Vagina (tissue), 2 donors: ENCODE measurements at regions not wholly inside any gene's neighbourhood (a gene's known extent, or its start where the extent isn't known, plus 50 kb on each side); places are given as distances from the start of the nearest gene placed in this dataset.

Experiments
- DNase-seq, 2 donors: peaks; one replicate each; pipeline ENCODE4 v3.0.0-alpha.2; 2017; ENCODE audit errors: extremely low spot score in 2 of 2
- H3K27ac ChIP-seq: fragments of 200-600 bp; sonication (generic); one replicate; pipeline ENCODE4 v1.5.1; 2019
- H3K27me3 ChIP-seq: fragments of 200-600 bp; sonication (generic); one replicate; pipeline ENCODE4 v1.5.1; 2019
- H3K36me3 ChIP-seq, 2 donors: fragments of 200-600 bp; sonication (generic); one replicate each; pipeline ENCODE4 v1.5.1; 2017 to 2019
- H3K4me1 ChIP-seq: fragments of 200-600 bp; sonication (generic); one replicate; pipeline ENCODE4 v1.5.1; 2019
- H3K4me3 ChIP-seq, 2 donors: fragments of 200-600 bp; sonication (generic); 1 replicate in 1 of 2; 2 replicates in 1 of 2; pipeline ENCODE4 v1.5.1; 2016 to 2019
- H3K9me3 ChIP-seq: fragments of 200-600 bp; sonication (generic); one replicate; pipeline ENCODE4 v1.5.1; 2019
- POLR2A ChIP-seq, 2 donors: fragments of 450-650 bp; IDR thresholded peaks; one replicate each; pipeline ENCODE4 v1.6.1; 2017; ENCODE audit warnings: antibody characterized with exemption in 2 of 2, mild to moderate bottlenecking in 2 of 2, moderate library complexity in 2 of 2
- POLR2AphosphoS5 ChIP-seq, 2 donors: sonication (generic); formaldehyde crosslinking; IDR thresholded peaks; one replicate each; pipeline ENCODE4 v1.9.0; 2017; ENCODE audit warnings: antibody characterized with exemption in 2 of 2, mild to moderate bottlenecking in 2 of 2, low read depth in 1 of 2; ENCODE audit not compliant: insufficient read depth in 1 of 2
- intact Hi-C: fragments of 100-400 bp; cut with DNase I; formaldehyde crosslinking; loops from one replicate; pipeline ENCODE4 v1.15.1; 2023
- TF ChIP-seq, protein P1 (sequence below), 3 experiments: fragments of 450-650 bp in 2 of 3; fragments of 200-600 bp in 1 of 3; sonication (generic) in 1 of 3; IDR thresholded peaks; one replicate each; pipeline ENCODE4 v1.5.1; 2017 to 2019; ENCODE audit warnings: antibody characterized with exemption in 3 of 3, mild to moderate bottlenecking in 2 of 3, moderate library complexity in 2 of 3

- H3K4me1 ChIP-seq = no peaks in the 10 kb centered on the region
- H3K36me3 ChIP-seq = no peaks in the 10 kb centered on the region
- H3K27me3 ChIP-seq = no peaks in the 10 kb centered on the region
- TF ChIP-seq POLR2AphosphoS5 (IDR thresholded peaks at IDR 0.05; ENCODE audit: insufficient read depth in 1 of 2, low read depth in 1 of 2) (no peak), POLR2A (IDR thresholded peaks at IDR 0.05) (no peak)
- TF ChIP-seq, protein P1, sequence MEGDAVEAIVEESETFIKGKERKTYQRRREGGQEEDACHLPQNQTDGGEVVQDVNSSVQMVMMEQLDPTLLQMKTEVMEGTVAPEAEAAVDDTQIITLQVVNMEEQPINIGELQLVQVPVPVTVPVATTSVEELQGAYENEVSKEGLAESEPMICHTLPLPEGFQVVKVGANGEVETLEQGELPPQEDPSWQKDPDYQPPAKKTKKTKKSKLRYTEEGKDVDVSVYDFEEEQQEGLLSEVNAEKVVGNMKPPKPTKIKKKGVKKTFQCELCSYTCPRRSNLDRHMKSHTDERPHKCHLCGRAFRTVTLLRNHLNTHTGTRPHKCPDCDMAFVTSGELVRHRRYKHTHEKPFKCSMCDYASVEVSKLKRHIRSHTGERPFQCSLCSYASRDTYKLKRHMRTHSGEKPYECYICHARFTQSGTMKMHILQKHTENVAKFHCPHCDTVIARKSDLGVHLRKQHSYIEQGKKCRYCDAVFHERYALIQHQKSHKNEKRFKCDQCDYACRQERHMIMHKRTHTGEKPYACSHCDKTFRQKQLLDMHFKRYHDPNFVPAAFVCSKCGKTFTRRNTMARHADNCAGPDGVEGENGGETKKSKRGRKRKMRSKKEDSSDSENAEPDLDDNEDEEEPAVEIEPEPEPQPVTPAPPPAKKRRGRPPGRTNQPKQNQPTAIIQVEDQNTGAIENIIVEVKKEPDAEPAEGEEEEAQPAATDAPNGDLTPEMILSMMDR (IDR thresholded peaks at IDR 0.05) = no peak
- H3K27ac ChIP-seq = no peak overlapping the region
- intact Hi-C loops = loop anchor here (10.0 kb wide), 1 partner anchor 120 kb away; no protein-coding TSS in a partner anchor
- no peaks in the 10 kb centered on the region for H3K9me3 ChIP-seq
- H3K4me3 ChIP-seq = no peak overlapping the region
- no peak for DNase-seq
These were observed 106.1 kb downstream of the NHLRC3 start for GRCh38 chr13:39144391-39144790.

- H3K27ac ChIP-seq = peak overlapping the region; percentile 21
- TF ChIP-seq, protein P1 (IDR thresholded peaks at IDR 0.05) = peak; percentile 6 to 60 (median 50)
- TF ChIP-seq POLR2A (IDR thresholded peaks at IDR 0.05) (no peak), POLR2AphosphoS5 (IDR thresholded peaks at IDR 0.05; ENCODE audit: insufficient read depth in 1 of 2, low read depth in 1 of 2) (no peak)
- no peaks in the 10 kb centered on the region for H3K9me3 ChIP-seq
- H3K36me3 ChIP-seq = no peaks in the 10 kb centered on the region
- no peaks in the 10 kb centered on the region for H3K27me3 ChIP-seq
- H3K4me3 ChIP-seq = no peak overlapping the region
- H3K4me1 ChIP-seq = no peaks in the 10 kb centered on the region
- DNase-seq = no peak
- intact Hi-C loops = loop anchor here (5.0 to 10.0 kb wide), 2 partner anchors 120 to 472 kb away; no protein-coding TSS in a partner anchor
These were observed 106.8 kb downstream of the NHLRC3 start for GRCh38 chr13:39144941-39145533.

DNA sequence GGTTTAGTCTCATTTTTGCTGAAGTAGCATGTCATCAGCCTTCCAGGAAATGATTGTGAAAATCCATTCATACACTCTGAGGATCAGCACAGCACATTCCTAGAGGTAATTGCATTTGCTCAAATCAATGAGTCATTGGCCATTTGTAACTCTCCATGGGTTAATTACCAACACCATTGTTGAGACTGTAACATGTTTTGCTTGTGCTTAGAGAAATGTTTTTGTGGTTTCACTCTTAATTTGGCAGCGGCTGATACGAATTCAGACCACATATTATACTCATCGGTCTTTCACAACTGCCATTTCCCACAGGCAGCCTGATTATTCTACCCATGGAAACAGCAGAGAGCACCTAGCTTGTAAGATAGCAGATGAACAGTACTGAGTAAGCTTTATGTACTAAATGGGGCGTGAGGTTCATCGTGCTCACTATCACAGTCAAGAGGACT is 110.3 kb downstream of the NHLRC3 start:
- H3K9me3 ChIP-seq = no peaks in the 10 kb centered on the region
- no peak overlapping the region for H3K27ac ChIP-seq
- H3K4me3 ChIP-seq = no peak overlapping the region
- H3K4me1 ChIP-seq = no peaks in the 10 kb centered on the region
- TF ChIP-seq, protein P1 (IDR thresholded peaks at IDR 0.05) = no peak
- TF ChIP-seq POLR2AphosphoS5 (IDR thresholded peaks at IDR 0.05; ENCODE audit: insufficient read depth in 1 of 2, low read depth in 1 of 2) (peak in 1 of 2 donors; percentile 11), POLR2A (IDR thresholded peaks at IDR 0.05) (no peak)
- intact Hi-C loops = loop anchor here (5.0 to 10.0 kb wide), 2 partner anchors 116 to 469 kb away; no protein-coding TSS in a partner anchor
- H3K36me3 ChIP-seq = no peaks in the 10 kb centered on the region
- no peaks in the 10 kb centered on the region for H3K27me3 ChIP-seq
- no peak for DNase-seq

- no peaks in the 10 kb centered on the region for H3K9me3 ChIP-seq
- no peak overlapping the region for H3K4me3 ChIP-seq
- H3K36me3 ChIP-seq = no peaks in the 10 kb centered on the region
- H3K4me1 ChIP-seq = no peaks in the 10 kb centered on the region
- DNase-seq = no peak
- no peak for TF ChIP-seq POLR2AphosphoS5 (IDR thresholded peaks at IDR 0.05; ENCODE audit: insufficient read depth in 1 of 2, low read depth in 1 of 2)
- TF ChIP-seq POLR2A (IDR thresholded peaks at IDR 0.05) = no peak
- TF ChIP-seq, protein P1 (IDR thresholded peaks at IDR 0.05) = no peak
- no peak overlapping the region for H3K27ac ChIP-seq
- no peaks in the 10 kb centered on the region for H3K27me3 ChIP-seq
- intact Hi-C loops = loop anchor here (5.0 to 10.0 kb wide), 2 partner anchors 115 to 467 kb away; no protein-coding TSS in a partner anchor
These were observed 111.6 kb downstream of the NHLRC3 start for GRCh38 chr13:39149896-39150295.

DNA sequence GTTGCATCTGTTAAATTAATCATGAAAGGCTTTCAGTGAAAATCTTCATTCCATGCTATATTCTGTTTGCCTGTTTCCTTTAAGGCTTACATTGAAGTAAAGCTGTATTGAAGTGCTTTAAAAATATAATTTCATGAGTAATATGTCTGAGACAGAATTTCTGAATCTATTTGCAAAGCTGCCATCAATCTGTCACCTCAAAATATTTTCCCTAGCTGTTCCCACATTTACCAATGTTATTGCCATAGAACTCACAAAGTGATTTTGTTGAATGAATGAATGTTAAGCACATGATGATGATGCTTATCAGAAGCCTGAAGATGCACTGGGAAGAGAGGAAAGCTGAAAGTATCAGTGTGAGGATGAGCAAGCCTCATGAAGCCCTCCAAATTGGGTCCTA is 115.8 kb downstream of the NHLRC3 start:
- TF ChIP-seq POLR2AphosphoS5 (IDR thresholded peaks at IDR 0.05; ENCODE audit: insufficient read depth in 1 of 2, low read depth in 1 of 2) (no peak), POLR2A (IDR thresholded peaks at IDR 0.05) (no peak)
- TF ChIP-seq, protein P1 (IDR thresholded peaks at IDR 0.05) = no peak
- no peaks in the 10 kb centered on the region for H3K4me1 ChIP-seq
- intact Hi-C loops = no loop called here

More for the DNA sequence above, 115.8 kb downstream of the NHLRC3 start:
- Histone ChIP-seq H3K27me3 (no peaks in the 10 kb centered on the region), H3K27ac (no peak overlapping the region), H3K9me3 (no peaks in the 10 kb centered on the region), H3K4me3 (no peak overlapping the region), H3K36me3 (no peaks in the 10 kb centered on the region)
- DNase-seq = no peak
